DND-41 (cell line): ENCODE measurements at regions not wholly inside any gene's neighbourhood (a gene's known extent, or its start where the extent isn't known, plus 50 kb on each side); places are given as distances from the start of the nearest gene placed in this dataset.

Experiments used
- ATAC-seq: fragments of 200-7000 bp; cut with Tn5 transposase; 3 replicates; pipeline ENCODE4 v1.9.1; 2021; ENCODE audit warnings: low read depth; ENCODE audit not compliant: insufficient read depth
- DNase-seq: peaks from one replicate; pipeline ENCODE4 v3.0.0-alpha.2; 2020
- H2AFZ ChIP-seq: 2 replicates; pipeline ENCODE4 v1.6.0; 2012; ENCODE audit warnings: low read depth, low read length
- H3K27ac ChIP-seq: 2 replicates; pipeline ENCODE4 v1.5.1; 2012; ENCODE audit warnings: low read length, inconsistent platforms
- H3K27me3 ChIP-seq: fragments of 200-600 bp; sonication (generic); 2 replicates; pipeline ENCODE4 v1.6.0; 2012; ENCODE audit warnings: low read length, mild to moderate bottlenecking, inconsistent platforms; ENCODE audit not compliant: insufficient read depth, poor library complexity
- H3K36me3 ChIP-seq: 2 replicates; pipeline ENCODE4 v1.5.1; 2012; ENCODE audit warnings: low read length, inconsistent platforms; ENCODE audit not compliant: insufficient read depth
- H3K4me1 ChIP-seq: 2 replicates; pipeline ENCODE4 v1.5.1; 2012; ENCODE audit warnings: mild to moderate bottlenecking, low read length; ENCODE audit not compliant: insufficient read depth
- H3K4me2 ChIP-seq: 2 replicates; pipeline ENCODE4 v1.6.0; 2012; ENCODE audit warnings: mild to moderate bottlenecking, moderate library complexity, low read length, inconsistent platforms; ENCODE audit not compliant: insufficient read depth
- H3K4me3 ChIP-seq, 2 experiments: fragments of 200-600 bp in 1 of 2; shearing (Covaris generic) in 1 of 2; 2 replicates each; pipeline ENCODE4 v1.5.1; 2012 to 2016; ENCODE audit warnings: inconsistent platforms in 2 of 2, low read length in 2 of 2, mild to moderate bottlenecking in 2 of 2, low read depth in 1 of 2, moderate library complexity in 1 of 2
- H3K79me2 ChIP-seq: 2 replicates; pipeline ENCODE4 v1.6.0; 2012; ENCODE audit warnings: low read length, inconsistent platforms; ENCODE audit not compliant: insufficient read depth
- H3K9ac ChIP-seq: 2 replicates; pipeline ENCODE4 v1.6.0; 2012; ENCODE audit warnings: low read depth, mild to moderate bottlenecking, inconsistent platforms, low read length, moderate library complexity
- H3K9me3 ChIP-seq: 2 replicates; pipeline ENCODE4 v1.5.1; 2012; ENCODE audit warnings: low read length, moderate library complexity, mild to moderate bottlenecking, inconsistent platforms; ENCODE audit not compliant: insufficient read depth, severe bottlenecking
- H4K20me1 ChIP-seq: 2 replicates; pipeline ENCODE4 v1.6.0; 2012; ENCODE audit warnings: low read length; ENCODE audit not compliant: insufficient read depth
- CTCF ChIP-seq: IDR thresholded peaks from 2 replicates; pipeline ENCODE4 v1.5.1; 2012; ENCODE audit warnings: borderline replicate concordance, low read length, moderate library complexity, mild to moderate bottlenecking; ENCODE audit not compliant: poor library complexity, severe bottlenecking; ENCODE audit errors: extremely low read depth
- EZH2 ChIP-seq: IDR thresholded peaks from 3 replicates; pipeline ENCODE4 v1.6.1; 2012; ENCODE audit warnings: borderline replicate concordance, low read depth, mild to moderate bottlenecking, moderate library complexity, low read length, inconsistent platforms; ENCODE audit not compliant: severe bottlenecking

- DNase-seq (no peak), ATAC-seq (no peak)
- no peak overlapping the region for H3K9ac ChIP-seq
- no peaks in the 10 kb centered on the region for H3K9me3 ChIP-seq
- H3K4me3 ChIP-seq = no peak overlapping the region
- no peak overlapping the region for H3K4me2 ChIP-seq
- H3K36me3 ChIP-seq = no peaks in the 10 kb centered on the region
- no peaks in the 10 kb centered on the region for H3K4me1 ChIP-seq
- H2AFZ ChIP-seq = no peak overlapping the region
- no peak overlapping the region for H3K27ac ChIP-seq
- no peaks in the 10 kb centered on the region for H4K20me1 ChIP-seq
- TF ChIP-seq CTCF (no peak), EZH2 (no peak)
- no peaks in the 10 kb centered on the region for H3K79me2 ChIP-seq
- H3K27me3 ChIP-seq = no peaks in the 10 kb centered on the region
Measured at GRCh38 chr2:155687181-155687580, 645.3 kb downstream of the NR4A2 start.

GRCh38 chr2:155679647-155680046 is 652.9 kb downstream of the NR4A2 start:
- H3K9me3 ChIP-seq = no peaks in the 10 kb centered on the region
- H3K4me2 ChIP-seq = no peak overlapping the region
- H3K4me3 ChIP-seq = no peak overlapping the region
- DNase-seq (no peak), ATAC-seq (no peak)
- H3K79me2 ChIP-seq = no peaks in the 10 kb centered on the region
- H3K4me1 ChIP-seq = no peaks in the 10 kb centered on the region
- H2AFZ ChIP-seq = no peak overlapping the region
- TF ChIP-seq CTCF (no peak), EZH2 (no peak)
- no peak overlapping the region for H3K27ac ChIP-seq
- H3K9ac ChIP-seq = no peak overlapping the region
- no peaks in the 10 kb centered on the region for H3K27me3 ChIP-seq
- no peaks in the 10 kb centered on the region for H4K20me1 ChIP-seq
- no peaks in the 10 kb centered on the region for H3K36me3 ChIP-seq

GRCh38 chr2:155675920-155676319 is 656.6 kb downstream of the NR4A2 start:
- H3K9ac ChIP-seq = no peak overlapping the region
- no peak for TF ChIP-seq EZH2
- no peak for TF ChIP-seq CTCF
- no peak for ATAC-seq
- H3K9me3 ChIP-seq = peaks cover 5% of the 10 kb centered on the region
- no peaks in the 10 kb centered on the region for H3K36me3 ChIP-seq
- H3K79me2 ChIP-seq = no peaks in the 10 kb centered on the region
- no peaks in the 10 kb centered on the region for H4K20me1 ChIP-seq
- H3K4me2 ChIP-seq = no peak overlapping the region
- H3K4me3 ChIP-seq = no peak overlapping the region
- H3K27ac ChIP-seq = no peak overlapping the region
- H3K27me3 ChIP-seq = no peaks in the 10 kb centered on the region
- H3K4me1 ChIP-seq = no peaks in the 10 kb centered on the region
- DNase-seq = no peak
- no peak overlapping the region for H2AFZ ChIP-seq

- Histone ChIP-seq H3K27me3 (no peaks in the 10 kb centered on the region), H4K20me1 (no peaks in the 10 kb centered on the region), H3K4me1 (no peaks in the 10 kb centered on the region), H3K9me3 (no peaks in the 10 kb centered on the region), H3K27ac (no peak overlapping the region), H3K9ac (no peak overlapping the region), H3K4me3 (no peak overlapping the region), H3K36me3 (no peaks in the 10 kb centered on the region), H3K79me2 (no peaks in the 10 kb centered on the region), H2AFZ (no peak overlapping the region), H3K4me2 (no peak overlapping the region)
- no peak for ATAC-seq
- no peak for DNase-seq
- no peak for TF ChIP-seq EZH2
- no peak for TF ChIP-seq CTCF
Measured at GRCh38 chr2:155665704-155666103, 666.8 kb downstream of the NR4A2 start.
